ENCODE measurements at regions not wholly inside any gene's neighbourhood (a gene's known extent, or its start where the extent isn't known, plus 50 kb on each side); places are given as distances from the start of the nearest gene placed in this dataset.

GRCh38 chr9:118957585-118957984 is 411.6 kb downstream of the BRINP1 start:
- Histone ChIP-seq H2AFZ (no peak overlapping the region), H3K27me3 (ENCODE audit: insufficient read depth) (no peaks in the 10 kb centered on the region), H3K4me1 (ENCODE audit: insufficient read depth) (no peaks in the 10 kb centered on the region), H3K4me2 (no peak overlapping the region), H4K20me1 (replicated peaks; ENCODE audit: insufficient read depth) (no peaks in the 10 kb centered on the region), H3K4me3 (no peak overlapping the region), H3K36me3 (ENCODE audit: insufficient read depth) (no peaks in the 10 kb centered on the region), H3K9me2 (ENCODE audit: insufficient read depth) (no peaks in the 10 kb centered on the region), H3F3A (replicated peaks; ENCODE audit: low read depth) (no peaks in the 10 kb centered on the region), H3K27ac (ENCODE audit: low read depth) (no peak overlapping the region), H3K79me2 (replicated peaks; ENCODE audit: insufficient read depth) (no peaks in the 10 kb centered on the region)
- H3K36me3 Mint-ChIP-seq (ENCODE audit: low read depth), result no peaks in the 10 kb centered on the region
- H3K4me3 Mint-ChIP-seq, result no peak overlapping the region
- H3K9me3 Mint-ChIP-seq, result no peaks in the 10 kb centered on the region
- H3K27ac Mint-ChIP-seq, result no peak overlapping the region
- no peak for DNase-seq (ENCODE audit: low spot score)
- ATAC-seq, result no peak
- TF ChIP-seq CREB1 (CRISPR knock-in tag; IDR thresholded peaks at IDR 0.05; ENCODE audit: low read depth) (no peak), ZNF114 (CRISPR knock-in tag; IDR thresholded peaks at IDR 0.05) (no peak), POLR2AphosphoS5 (IDR thresholded peaks at IDR 0.05; ENCODE audit: low read depth) (no peak), NANOG (IDR thresholded peaks at IDR 0.05; ENCODE audit: borderline replicate concordance) (no peak), ZNF331 (CRISPR knock-in tag; IDR thresholded peaks at IDR 0.05; ENCODE audit: low read depth) (no peak), JUNB (IDR thresholded peaks at IDR 0.05; ENCODE audit: unreplicated experiment) (no peak), CTCF (conservative IDR thresholded peaks at IDR 0.05; ENCODE audit: low read depth in 2 of 2) (no peak), ZNF462 (CRISPR knock-in tag; IDR thresholded peaks at IDR 0.05) (no peak), REST (IDR thresholded peaks at IDR 0.05; ENCODE audit: unreplicated experiment) (no peak), STAT1 (IDR thresholded peaks at IDR 0.05; ENCODE audit: unreplicated experiment) (no peak), ETS1 (IDR thresholded peaks at IDR 0.05) (no peak), EZH2phosphoT487 (IDR thresholded peaks at IDR 0.05; ENCODE audit: unreplicated experiment) (no peak), EZH2 (IDR thresholded peaks at IDR 0.05; ENCODE audit: low read depth, unreplicated experiment) (no peak)
- H3K4me1 Mint-ChIP-seq, result peaks cover 3% of the 10 kb centered on the region; the same call in 2 of the 3 replicates
- H3K27me3 Mint-ChIP-seq (ENCODE audit: insufficient read depth, low read depth, poor library complexity), result no peaks in the 10 kb centered on the region

Data from GM23338 (cell line).